GM12892 (cell line): ENCODE measurements at regions not wholly inside any gene's neighbourhood (a gene's known extent, or its start where the extent isn't known, plus 50 kb on each side); places are given as distances from the start of the nearest gene placed in this dataset.

Experiments
- POLR2A ChIP-seq: IDR thresholded peaks from 2 replicates; pipeline ENCODE4 v1.6.1; 2011; ENCODE audit warnings: low read depth, low read length, control low read depth
- TAF1 ChIP-seq: IDR thresholded peaks from 2 replicates; pipeline ENCODE4 v1.6.1; 2011; ENCODE audit warnings: low read depth, mild to moderate bottlenecking, control low read depth, low read length, borderline replicate concordance

GRCh38 chr5:116358015-116358523, 216.6 kb downstream of the SEMA6A start:
- TF ChIP-seq TAF1 (no peak), POLR2A (no peak)
